GM12878 (cell line): ENCODE measurements at regions not wholly inside any gene's neighbourhood (a gene's known extent, or its start where the extent isn't known, plus 50 kb on each side); places are given as distances from the start of the nearest gene placed in this dataset.

Experiments
- ATAC-seq: fragments of 200-7000 bp; cut with Tn5 transposase; 3 replicates; pipeline ENCODE4 v1.9.1; 2020; ENCODE audit warnings: mild to moderate bottlenecking, moderate library complexity
- BruUV-seq: library from RNA; stranded (reverse); fragments of 400-500 nt; replicated peaks from 2 replicates; lab custom pipeline; 2021; lab: Mats Ljungman, UMichigan
- CTCF ChIA-PET: fragments of 300-600 bp; sonication (Branson Sonifier 250); formaldehyde crosslinking; extraction: SDS; loops from one replicate; lab custom pipeline; 2021; ENCODE audit warnings: inconsistent platforms; lab: Yijun Ruan, JAX
- POLR2A ChIA-PET: fragments of 350-600 bp; formaldehyde crosslinking; extraction: SDS; loops from one replicate; lab custom pipeline; 2021; ENCODE audit warnings: inconsistent platforms; lab: Charles Lee
- RAD21 ChIA-PET: fragments of 300-600 bp; sonication (Branson Sonifier 250); formaldehyde crosslinking; loops from one replicate; lab custom pipeline; 2023; ENCODE audit warnings: antibody characterized with exemption; ENCODE audit not compliant: unreplicated experiment; lab: Charles Lee
- SMC1A ChIA-PET: fragments of 300-600 bp; sonication (Branson Sonifier 250); formaldehyde crosslinking; loops from one replicate; lab custom pipeline; 2023; ENCODE audit not compliant: unreplicated experiment, uncharacterized antibody; lab: Charles Lee
- DNase-seq: peaks from one replicate; pipeline ENCODE4 v3.0.0-alpha.2; 2011; ENCODE audit warnings: low read depth, low spot score
- FAIRE-seq: peaks from 3 replicates; lab custom pipeline; 2011; peaks lifted over from hg19 to GRCh38; lab: Jason Lieb, UNC
- H2AFZ ChIP-seq: 2 replicates; pipeline ENCODE4 v1.6.0; 2011; ENCODE audit warnings: low read depth, low read length, control low read depth; ENCODE audit not compliant: control insufficient read depth
- H3K27ac ChIP-seq: 2 replicates; pipeline ENCODE4 v1.5.1; 2011; ENCODE audit warnings: control low read depth; ENCODE audit not compliant: control insufficient read depth, insufficient read depth
- H3K27me3 ChIP-seq, 2 experiments: replicated peaks in 1 of 2; 2 replicates each; pipeline versions ENCODE4 v1.6.0 to v1.6.1; 2011; ENCODE audit warnings: low read length in 1 of 2; ENCODE audit not compliant: control insufficient read depth in 2 of 2, insufficient read depth in 2 of 2
- H3K36me3 ChIP-seq, 2 experiments: 2 replicates each; pipeline ENCODE4 v1.5.1; 2011; ENCODE audit warnings: low read length in 1 of 2; ENCODE audit not compliant: control insufficient read depth in 2 of 2, insufficient read depth in 2 of 2
- H3K4me1 ChIP-seq: 2 replicates; pipeline ENCODE4 v1.6.1; 2011; ENCODE audit warnings: mild to moderate bottlenecking, low read length, moderate library complexity, mixed read lengths; ENCODE audit not compliant: control insufficient read depth, insufficient read depth
- H3K4me2 ChIP-seq: 2 replicates; pipeline ENCODE4 v1.6.0; 2011; ENCODE audit warnings: control low read depth; ENCODE audit not compliant: control insufficient read depth, insufficient read depth
- H3K4me3 ChIP-seq: fragments of 200-600 bp; sonication (generic); 2 replicates; pipeline ENCODE4 v1.5.1; 2016
- H3K79me2 ChIP-seq: 2 replicates; pipeline ENCODE4 v1.6.0; 2011; ENCODE audit warnings: low read length; ENCODE audit not compliant: control insufficient read depth, insufficient read depth
- H3K9ac ChIP-seq: 2 replicates; pipeline ENCODE4 v1.8.0; 2011; ENCODE audit warnings: low read length, control low read depth, mixed read lengths; ENCODE audit not compliant: control insufficient read depth, insufficient read depth
- H3K9me3 ChIP-seq: replicated peaks from 3 replicates; pipeline ENCODE4 v1.5.1; 2011; ENCODE audit warnings: mild to moderate bottlenecking, low read length; ENCODE audit not compliant: control insufficient read depth, insufficient read depth
- H4K20me1 ChIP-seq: 2 replicates; pipeline ENCODE4 v1.6.0; 2011; ENCODE audit not compliant: control insufficient read depth, insufficient read depth
- ASH2L ChIP-seq: fragments of 300-600, 200-600 bp; sonication (generic); IDR thresholded peaks from 2 replicates; pipeline ENCODE4 v1.6.1; 2017; ENCODE audit warnings: low read depth, mild to moderate bottlenecking, borderline replicate concordance
- ATF3 ChIP-seq: IDR thresholded peaks from 2 replicates; pipeline ENCODE4 v1.6.1; 2011; ENCODE audit warnings: low read depth, mild to moderate bottlenecking, low read length, moderate library complexity, borderline replicate concordance; ENCODE audit errors: extremely low read depth
- BHLHE40 ChIP-seq, 2 experiments: fragments of 450-650 bp in 1 of 2; IDR thresholded peaks; 2 replicates each; pipeline ENCODE4 v1.6.1; 2011 to 2017; ENCODE audit warnings: low read depth in 2 of 2, borderline replicate concordance in 1 of 2, improper control_type of control experiment in 1 of 2, low read length in 1 of 2, mild to moderate bottlenecking in 1 of 2
- E4F1 ChIP-seq: fragments of 450-650 bp; IDR thresholded peaks from 2 replicates; pipeline ENCODE4 v1.6.1; 2018; ENCODE audit warnings: borderline replicate concordance, mild to moderate bottlenecking; ENCODE audit not compliant: partially characterized antibody
- GABPA ChIP-seq: IDR thresholded peaks from 2 replicates; pipeline ENCODE4 v1.6.1; 2014; ENCODE audit warnings: antibody characterized with exemption, low read depth, mild to moderate bottlenecking, inconsistent platforms
- HDGF ChIP-seq: fragments of 450-650 bp; IDR thresholded peaks from 2 replicates; pipeline ENCODE4 v1.6.1; 2016; ENCODE audit warnings: antibody characterized with exemption
- MTA2 ChIP-seq: fragments of 450-650 bp; IDR thresholded peaks from 2 replicates; pipeline ENCODE4 v1.6.1; 2016; ENCODE audit warnings: low read depth, mild to moderate bottlenecking, moderate library complexity
- PAX5 ChIP-seq: IDR thresholded peaks from 2 replicates; pipeline ENCODE4 v1.6.1; 2011; ENCODE audit warnings: low read depth, low read length, borderline replicate concordance
- PBX3 ChIP-seq: IDR thresholded peaks from 2 replicates; pipeline ENCODE4 v1.6.1; 2011; ENCODE audit warnings: mild to moderate bottlenecking, low read depth, low read length, moderate library complexity; ENCODE audit not compliant: insufficient replicate concordance
- STAT3 ChIP-seq: IDR thresholded peaks from 2 replicates; pipeline ENCODE4 v1.6.1; 2011; ENCODE audit warnings: low read depth, low read length, improper control_type of control experiment
- YY1 ChIP-seq: IDR thresholded peaks from 2 replicates; pipeline ENCODE4 v1.6.1; 2011; ENCODE audit warnings: low read depth, mild to moderate bottlenecking, low read length
- ZNF207 ChIP-seq: fragments of 450-650 bp; IDR thresholded peaks from 2 replicates; pipeline ENCODE4 v1.6.1; 2014; ENCODE audit warnings: antibody characterized with exemption, mild to moderate bottlenecking, borderline replicate concordance
- ZNF24 ChIP-seq: fragments of 450-650 bp; IDR thresholded peaks from 2 replicates; pipeline ENCODE4 v1.6.1; 2017; ENCODE audit warnings: antibody characterized with exemption, mild to moderate bottlenecking
- ZNF622 ChIP-seq: fragments of 450-650 bp; IDR thresholded peaks from 2 replicates; pipeline ENCODE4 v1.6.1; 2017; ENCODE audit warnings: mild to moderate bottlenecking, inconsistent platforms
- ZSCAN29 ChIP-seq: fragments of 450-650 bp; IDR thresholded peaks from 2 replicates; pipeline ENCODE4 v1.6.1; 2017; ENCODE audit warnings: mild to moderate bottlenecking, moderate library complexity
- WGBS: methylation state at CpG from one replicate; pipeline ENCODE4 v1.1.6; 2016; ENCODE audit warnings: low lambda C conversion rate; ENCODE audit not compliant: insufficient replicate concordance, insufficient coverage; ENCODE audit errors: missing lambda C conversion rate; 5-methylcytosine and 5-hydroxymethylcytosine counted together
- in situ Hi-C: fragments of 300-500 bp; cut with MboI; formaldehyde crosslinking; loops from 9 replicates; pipeline ENCODE4 v1.14.3; 2018; ENCODE audit warnings: mixed read lengths
- intact Hi-C: fragments of 100-400 bp; cut with micrococcal nuclease; formaldehyde crosslinking; loops from one replicate; pipeline ENCODE4 v1.14.2; 2022; ENCODE audit not compliant: unreplicated experiment

- intact Hi-C loops (loop anchor here (1.0 kb wide), 1 partner anchor 167 kb away; no protein-coding TSS in a partner anchor), in situ Hi-C loops (no loop called here)
- RAD21 ChIA-PET = interaction anchor here (0.7 to 2.0 kb wide), 14 partner anchors 12 to 176 kb away, joined by 3 to 10 read pairs (median 3); no protein-coding TSS in a partner anchor
- Histone ChIP-seq H3K79me2 (no peaks in the 10 kb centered on the region), H3K4me2 (no peak overlapping the region), H3K36me3 (no peaks in the 10 kb centered on the region), H4K20me1 (no peaks in the 10 kb centered on the region), H3K27me3 (no peaks in the 10 kb centered on the region; a peak in 2 of 4 replicates), H3K9me3 (no peaks in the 10 kb centered on the region), H3K4me3 (no peak overlapping the region), H3K9ac (no peak overlapping the region), H3K4me1 (no peaks in the 10 kb centered on the region), H2AFZ (no peak overlapping the region), H3K27ac (no peak overlapping the region)
- SMC1A ChIA-PET = interaction anchor here (0.5 to 6.3 kb wide), 12 partner anchors 13 to 945 kb away, joined by 3 to 66 read pairs (median 4); no protein-coding TSS in a partner anchor
- POLR2A ChIA-PET = interaction anchor here (0.6 kb wide), 1 partner anchor 180 kb away, joined by 3 read pairs; no protein-coding TSS in a partner anchor
- ATAC-seq (no peak), DNase-seq (no peak), FAIRE-seq (no peak)
- TF ChIP-seq ZNF622 (no peak), GABPA (no peak), PBX3 (no peak), HDGF (no peak), ATF3 (no peak), E4F1 (no peak), PAX5 (no peak), ASH2L (no peak), ZNF24 (no peak), MTA2 (no peak), BHLHE40 (IDR thresholded peaks at IDR 0.05; ENCODE audit: borderline replicate concordance in 1 of 2, low read depth in 2 of 2, low read length in 1 of 2) (no peak), ZSCAN29 (no peak), YY1 (no peak), ZNF207 (no peak), STAT3 (no peak)
- no TSS peak for BruUV-seq
- 18% methylated on average over 11 of the region's 17 CpGs for WGBS
- CTCF ChIA-PET = interaction anchor here (0.7 to 5.3 kb wide), 24 partner anchors 8 to 181 kb away, joined by 3 to 82 read pairs (median 4); no protein-coding TSS in a partner anchor
Measured at GRCh38 chr13:24052547-24053518, 107.7 kb upstream of the SPATA13 start.
